ENCODE measurements at regions not wholly inside any gene's neighbourhood (a gene's known extent, or its start where the extent isn't known, plus 50 kb on each side); places are given as distances from the start of the nearest gene placed in this dataset.

- DNase-seq (ENCODE audit: low spot score) (no peak), ATAC-seq (ENCODE audit: low FRiP score) (no peak)
- TF ChIP-seq CTCF (IDR thresholded peaks at IDR 0.05), result no peak
Observed at GRCh38 chr15:89421219-89421618, 75.2 kb downstream of the RHCG start.

- ATAC-seq (ENCODE audit: low FRiP score), result peak; percentile 51
- TF ChIP-seq CTCF (IDR thresholded peaks at IDR 0.05), result no peak
- DNase-seq (ENCODE audit: low spot score), result no peak
Observed at GRCh38 chr15:89419370-89419984, 76.9 kb downstream of the RHCG start.

- no peak for ATAC-seq (ENCODE audit: low FRiP score)
Observed at GRCh38 chr15:89417206-89417725, 79.1 kb downstream of the RHCG start.

GRCh38 chr15:89416339-89417183 lies 79.8 kb downstream of the RHCG start:
- no peak for TF ChIP-seq CTCF (IDR thresholded peaks at IDR 0.05)
- ATAC-seq (ENCODE audit: low FRiP score) (peak; percentile 65), DNase-seq (ENCODE audit: low spot score) (no peak)

More at GRCh38 chr15:89417206-89417725, 79.1 kb downstream of the RHCG start:
- TF ChIP-seq CTCF (IDR thresholded peaks at IDR 0.05), result no peak
- DNase-seq (ENCODE audit: low spot score), result no peak

- no peak for TF ChIP-seq CTCF (IDR thresholded peaks at IDR 0.05)
- DNase-seq (ENCODE audit: low spot score) (no peak), ATAC-seq (ENCODE audit: low FRiP score) (no peak)
Observed at GRCh38 chr15:89414571-89414970, 79.9 kb upstream of the POLG start.

GRCh38 chr15:89413877-89414276 lies 79.3 kb upstream of the POLG start:
- no peak for ATAC-seq (ENCODE audit: low FRiP score)

More at GRCh38 chr15:89413877-89414276, 79.3 kb upstream of the POLG start:
- no peak for TF ChIP-seq CTCF (IDR thresholded peaks at IDR 0.05)
- DNase-seq (ENCODE audit: low spot score), result no peak
